AG04449 (cell line): ENCODE measurements at regions not wholly inside any gene's neighbourhood (a gene's known extent, or its start where the extent isn't known, plus 50 kb on each side); places are given as distances from the start of the nearest gene placed in this dataset.

Experiments used
- CTCF ChIA-PET: fragments of 350-600 bp; formaldehyde crosslinking; extraction: SDS; loops from one replicate; lab custom pipeline; 2021; ENCODE audit warnings: antibody characterized with exemption; lab: Yijun Ruan, JAX
- POLR2A ChIA-PET: fragments of 400-600, 350-600 bp; formaldehyde crosslinking; extraction: SDS; loops from one replicate; lab custom pipeline; 2020; ENCODE audit warnings: antibody characterized with exemption, inconsistent platforms; lab: Yijun Ruan, JAX
- DNase-seq: peaks from one replicate; pipeline ENCODE4 v3.0.0-alpha.2; 2010; ENCODE audit warnings: low read depth, low spot score
- H3K4me3 ChIP-seq: 2 replicates; pipeline ENCODE4 v1.5.1; 2011; ENCODE audit warnings: low read depth, mild to moderate bottlenecking, control low read depth, low read length
- TF ChIP-seq, protein P1 (sequence below): IDR thresholded peaks from one replicate; pipeline ENCODE4 v1.5.1; 2011; ENCODE audit warnings: mild to moderate bottlenecking, moderate library complexity, low read length, control low read depth, inconsistent platforms; ENCODE audit not compliant: insufficient read depth; ENCODE audit errors: missing control alignments

DNA sequence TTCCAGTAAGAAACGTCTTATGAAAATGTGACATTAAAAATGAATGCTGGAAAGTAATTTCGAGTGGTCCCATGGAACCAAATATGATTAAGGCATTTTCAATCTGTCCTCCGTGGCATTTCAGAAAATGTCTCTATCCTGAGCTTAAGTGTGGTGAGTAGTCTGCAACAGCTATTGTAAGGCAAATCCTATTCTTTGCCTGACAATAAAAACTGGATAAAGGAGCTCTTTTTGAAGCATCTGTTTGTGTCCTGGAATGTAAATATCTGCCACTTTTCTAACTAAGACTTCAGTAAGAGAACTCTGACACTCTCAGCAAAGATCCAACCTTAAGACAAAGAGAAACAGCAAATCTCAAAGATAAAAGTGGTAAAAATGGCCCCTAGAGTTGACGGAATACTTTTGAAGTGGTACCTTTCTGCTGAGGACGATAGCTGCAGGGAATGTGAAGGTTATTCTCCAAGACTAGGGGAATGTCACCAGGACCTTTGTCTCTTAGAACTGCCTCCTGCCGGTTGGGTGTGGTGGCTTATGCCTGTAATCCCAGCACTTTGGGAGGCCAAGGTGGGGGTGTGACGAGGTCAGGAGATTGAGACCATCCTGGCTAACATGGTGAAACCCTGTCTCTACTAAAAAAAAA, 486.7 kb upstream of the ZP4 start:
- no peak overlapping the region for H3K4me3 ChIP-seq
- CTCF ChIA-PET: no interaction called here
- TF ChIP-seq, protein P1, sequence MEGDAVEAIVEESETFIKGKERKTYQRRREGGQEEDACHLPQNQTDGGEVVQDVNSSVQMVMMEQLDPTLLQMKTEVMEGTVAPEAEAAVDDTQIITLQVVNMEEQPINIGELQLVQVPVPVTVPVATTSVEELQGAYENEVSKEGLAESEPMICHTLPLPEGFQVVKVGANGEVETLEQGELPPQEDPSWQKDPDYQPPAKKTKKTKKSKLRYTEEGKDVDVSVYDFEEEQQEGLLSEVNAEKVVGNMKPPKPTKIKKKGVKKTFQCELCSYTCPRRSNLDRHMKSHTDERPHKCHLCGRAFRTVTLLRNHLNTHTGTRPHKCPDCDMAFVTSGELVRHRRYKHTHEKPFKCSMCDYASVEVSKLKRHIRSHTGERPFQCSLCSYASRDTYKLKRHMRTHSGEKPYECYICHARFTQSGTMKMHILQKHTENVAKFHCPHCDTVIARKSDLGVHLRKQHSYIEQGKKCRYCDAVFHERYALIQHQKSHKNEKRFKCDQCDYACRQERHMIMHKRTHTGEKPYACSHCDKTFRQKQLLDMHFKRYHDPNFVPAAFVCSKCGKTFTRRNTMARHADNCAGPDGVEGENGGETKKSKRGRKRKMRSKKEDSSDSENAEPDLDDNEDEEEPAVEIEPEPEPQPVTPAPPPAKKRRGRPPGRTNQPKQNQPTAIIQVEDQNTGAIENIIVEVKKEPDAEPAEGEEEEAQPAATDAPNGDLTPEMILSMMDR: no peak
- no peak for DNase-seq
- POLR2A ChIA-PET: no interaction called here

DNA sequence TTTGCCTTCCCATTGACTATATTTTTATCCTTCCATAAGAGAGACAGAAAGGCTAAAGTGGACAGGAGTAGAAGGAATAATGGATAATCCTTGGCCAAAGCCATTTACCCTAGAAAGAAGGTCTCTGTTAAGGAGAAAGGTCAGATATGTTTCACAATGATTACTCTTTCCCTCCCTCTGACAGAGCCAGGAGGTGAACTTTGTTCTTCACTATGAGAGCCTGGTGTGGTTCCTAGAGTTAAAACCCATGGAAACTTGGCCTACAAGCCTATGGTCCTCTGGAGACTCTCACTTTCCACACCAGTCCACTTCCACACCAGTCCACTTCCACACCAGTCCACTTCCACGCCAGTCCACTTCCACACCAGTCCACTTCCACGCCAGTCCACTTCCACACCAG, 479.9 kb upstream of the ZP4 start:
- H3K4me3 ChIP-seq: no peak overlapping the region
- ChIA-PET CTCF (no interaction called here), POLR2A (no interaction called here)
- TF ChIP-seq, protein P1: no peak
- no peak for DNase-seq

DNA sequence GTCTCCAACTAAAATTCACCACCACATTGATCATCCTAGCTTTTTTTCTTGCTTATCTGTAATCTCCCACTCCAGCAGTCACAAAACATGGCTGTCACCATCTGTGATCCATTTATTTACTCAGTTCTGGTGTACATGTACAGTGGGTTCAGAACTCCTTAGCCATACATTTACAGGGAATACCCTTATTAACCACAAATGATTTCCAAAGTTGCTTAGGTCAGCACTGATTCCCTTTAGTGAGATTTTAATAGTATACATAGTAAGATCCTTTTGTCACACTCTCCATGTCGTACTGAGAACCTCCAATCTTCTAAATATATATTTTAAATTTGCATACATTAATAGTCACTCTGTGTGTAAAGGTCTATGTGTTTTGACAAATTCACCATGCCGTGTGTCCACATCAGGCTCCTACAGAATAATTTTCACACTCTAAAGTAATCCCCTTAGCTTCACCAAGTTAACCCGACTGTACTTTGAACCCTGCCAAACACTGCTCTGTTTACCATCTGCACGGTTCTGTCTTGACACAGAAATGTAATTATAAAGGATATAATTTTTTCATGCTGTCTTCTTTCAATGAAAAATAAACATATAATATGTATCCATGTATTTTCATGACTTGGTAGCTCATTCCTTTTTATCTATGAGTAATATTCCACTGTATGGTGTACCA, 473.6 kb upstream of the ZP4 start:
- TF ChIP-seq, protein P1: no peak
- no peak for DNase-seq
- CTCF ChIA-PET: no interaction called here
- POLR2A ChIA-PET: no interaction called here
- no peak overlapping the region for H3K4me3 ChIP-seq

DNA sequence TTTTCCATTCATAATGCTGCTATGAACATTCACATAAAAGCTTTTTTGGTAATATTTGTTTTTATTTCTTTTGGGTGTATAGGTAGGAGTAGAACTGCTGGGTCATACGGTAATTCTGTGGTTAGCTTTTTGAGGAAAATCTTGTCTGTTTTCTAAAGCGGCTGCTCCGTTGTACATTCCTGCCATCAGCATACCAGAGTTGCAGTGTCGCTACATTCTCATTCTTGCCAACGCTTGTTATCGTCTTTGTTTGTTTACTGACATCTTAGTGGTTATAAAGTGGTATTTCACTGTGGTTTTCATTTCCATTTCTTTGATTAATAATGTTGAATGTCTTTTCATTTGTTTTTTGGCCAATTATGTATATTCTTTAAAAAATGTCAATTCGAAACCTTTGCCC, 469.8 kb upstream of the ZP4 start:
- no peak overlapping the region for H3K4me3 ChIP-seq
- POLR2A ChIA-PET: no interaction called here
- TF ChIP-seq, protein P1: no peak
- CTCF ChIA-PET: no interaction called here
- no peak for DNase-seq

DNA sequence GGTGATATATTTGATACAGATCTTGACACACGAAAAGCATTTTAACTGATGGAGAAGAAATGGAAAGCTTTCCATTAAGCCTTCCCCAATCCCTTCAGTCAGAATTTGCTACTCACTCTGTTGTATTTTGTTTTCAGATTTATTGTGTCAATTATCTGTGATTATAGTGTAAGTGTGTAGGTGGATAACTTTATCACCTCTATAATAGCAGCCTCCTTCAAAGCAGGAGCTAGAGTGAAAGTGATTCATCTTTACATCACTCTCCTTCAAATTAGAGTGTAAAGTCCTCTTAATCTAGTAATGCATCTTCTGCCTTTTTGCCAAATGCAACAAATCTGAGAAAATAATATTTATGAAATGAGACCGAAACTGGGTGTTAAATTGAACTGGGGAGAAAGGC, 459.7 kb upstream of the ZP4 start:
- no peak for DNase-seq
- POLR2A ChIA-PET: no interaction called here
- CTCF ChIA-PET: no interaction called here
- H3K4me3 ChIP-seq: no peak overlapping the region
- TF ChIP-seq, protein P1: no peak

DNA sequence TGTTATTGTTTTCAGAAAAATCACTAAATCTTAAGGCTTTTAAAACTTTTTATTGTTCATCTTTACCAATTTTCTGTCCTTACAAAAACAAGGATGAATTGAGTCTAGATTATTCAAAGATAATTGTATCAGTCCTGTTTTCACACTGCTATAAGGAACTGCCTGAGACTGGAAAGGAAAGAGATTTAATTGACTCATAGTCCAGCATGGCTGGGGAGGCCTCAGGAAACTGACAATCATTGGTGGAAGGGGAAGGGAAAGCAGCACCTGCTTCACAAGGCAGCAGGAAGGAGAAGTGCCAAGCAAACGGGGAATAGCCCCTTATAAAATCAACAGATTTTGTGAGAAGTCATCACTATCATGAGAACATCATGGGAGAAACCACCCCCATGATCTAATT, 455.6 kb upstream of the ZP4 start:
- POLR2A ChIA-PET: no interaction called here
- DNase-seq: no peak
- TF ChIP-seq, protein P1: no peak
- CTCF ChIA-PET: no interaction called here
- no peak overlapping the region for H3K4me3 ChIP-seq
